Choroid plexus epithelial cell (primary cell): ENCODE measurements at regions not wholly inside any gene's neighbourhood (a gene's known extent, or its start where the extent isn't known, plus 50 kb on each side); places are given as distances from the start of the nearest gene placed in this dataset.

Experiments
- DNase-seq: peaks from one replicate; pipeline ENCODE4 v3.0.0-alpha.2; 2010; ENCODE audit warnings: low read depth
- H3K4me3 ChIP-seq: 2 replicates; pipeline ENCODE4 v1.5.1; 2011; ENCODE audit warnings: low read depth, mild to moderate bottlenecking, control low read depth, low read length, moderate library complexity
- CTCF ChIP-seq: conservative IDR thresholded peaks from 2 replicates; pipeline ENCODE4 v1.5.1; 2011; ENCODE audit warnings: low read depth, mild to moderate bottlenecking, control low read depth, inconsistent platforms, low read length, moderate library complexity

DNA sequence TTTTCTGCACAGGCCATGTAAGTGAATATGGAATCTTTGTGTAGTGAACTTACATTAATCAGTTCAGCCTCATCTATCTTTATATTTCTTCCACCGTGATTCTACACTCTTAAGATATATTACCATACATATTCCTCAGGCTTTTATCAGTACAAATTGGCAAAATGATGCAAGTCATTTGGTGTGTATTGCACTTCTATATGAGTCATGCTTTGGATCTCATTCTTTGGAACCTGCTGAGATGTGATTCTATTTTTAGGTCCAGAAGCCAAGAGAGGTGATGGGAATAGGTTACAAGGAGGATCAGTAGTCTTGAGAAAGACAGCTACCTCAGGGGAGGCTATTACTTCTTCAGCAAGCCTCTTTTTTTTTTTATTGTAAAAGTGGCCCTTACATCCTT, 204.4 kb downstream of the ZNF330 start:
- no peak overlapping the region for H3K4me3 ChIP-seq
- no peak for TF ChIP-seq CTCF
- DNase-seq: peak; percentile 95

DNA sequence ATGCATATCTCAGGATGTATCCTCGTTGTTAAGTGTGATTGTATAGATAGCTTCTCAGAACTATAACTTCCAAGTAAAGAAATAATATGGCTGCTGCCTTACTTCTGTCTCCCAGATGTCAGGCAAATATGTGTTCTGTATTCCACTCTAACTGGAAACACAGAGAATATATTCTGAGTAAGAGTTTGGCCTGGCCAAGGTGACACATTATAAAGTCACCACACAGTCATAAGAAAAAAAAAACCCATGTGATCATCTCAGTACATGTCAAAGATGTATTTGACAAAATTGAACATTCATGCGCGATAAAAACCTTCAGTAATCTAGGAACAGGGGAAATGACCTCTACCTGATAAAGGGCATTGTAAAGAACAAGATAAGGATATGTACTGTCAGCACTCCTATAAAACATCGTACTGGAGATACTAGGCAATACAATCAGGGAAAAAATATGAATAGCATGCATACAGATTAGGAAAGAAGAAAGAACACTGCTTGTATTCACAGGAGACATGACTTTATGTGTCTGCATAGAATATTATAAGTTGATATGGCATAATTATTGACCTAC, 207.1 kb downstream of the ZNF330 start:
- TF ChIP-seq CTCF: no peak
- no peak overlapping the region for H3K4me3 ChIP-seq
- no peak for DNase-seq

- TF ChIP-seq CTCF: no peak
- no peak overlapping the region for H3K4me3 ChIP-seq
- no peak for DNase-seq
Observed at GRCh38 chr4:141429933-141430332, 206.4 kb upstream of the IL15 start.

DNA sequence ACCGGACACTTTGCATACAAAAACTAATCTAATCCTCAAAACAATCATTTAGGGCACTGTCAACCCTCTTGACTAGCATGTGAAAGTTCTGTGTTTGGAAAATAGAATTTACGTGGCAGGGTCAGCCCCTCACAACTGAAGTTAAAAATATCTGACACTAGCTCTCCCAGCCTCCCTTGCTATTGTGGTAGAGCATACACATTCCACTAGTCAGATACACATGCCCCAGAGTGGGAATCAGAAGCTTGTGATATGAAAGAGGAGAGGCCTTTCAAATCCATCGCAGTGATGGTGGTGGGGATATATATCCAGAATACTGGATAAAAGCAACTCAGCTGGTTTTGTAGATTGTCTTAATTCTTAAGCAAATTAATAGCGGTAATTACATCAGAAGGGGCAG, 205.7 kb upstream of the IL15 start:
- no peak for DNase-seq
- no peak overlapping the region for H3K4me3 ChIP-seq
- TF ChIP-seq CTCF: no peak

GRCh38 chr4:141432000-141432712, 204.2 kb upstream of the IL15 start:
- peak; percentile 58 for DNase-seq
- H3K4me3 ChIP-seq: no peak overlapping the region
- TF ChIP-seq CTCF: no peak

GRCh38 chr4:141435446-141436225, 200.7 kb upstream of the IL15 start:
- no peak overlapping the region for H3K4me3 ChIP-seq
- TF ChIP-seq CTCF: no peak
- peak; percentile 23 for DNase-seq
